ENCODE measurements at regions not wholly inside any gene's neighbourhood (a gene's known extent, or its start where the extent isn't known, plus 50 kb on each side); places are given as distances from the start of the nearest gene placed in this dataset.

GRCh38 chr7:153047079-153047959 is 287.8 kb downstream of the ACTR3B start:
- TF ChIP-seq ESRRG (CRISPR knock-in tag; IDR thresholded peaks at IDR 0.05) (no peak), GLIS3 (CRISPR knock-in tag; IDR thresholded peaks at IDR 0.05) (no peak), ISL1 (CRISPR knock-in tag; IDR thresholded peaks at IDR 0.05) (no peak), ARNTL (CRISPR knock-in tag; IDR thresholded peaks at IDR 0.05; ENCODE audit: borderline replicate concordance, low read depth) (no peak)

Measured in SK-N-SH treated with all-trans-retinoic acid at 6 μM for 48 hours (cell line).